ENCODE measurements at regions not wholly inside any gene's neighbourhood (a gene's known extent, or its start where the extent isn't known, plus 50 kb on each side); places are given as distances from the start of the nearest gene placed in this dataset.

DNA sequence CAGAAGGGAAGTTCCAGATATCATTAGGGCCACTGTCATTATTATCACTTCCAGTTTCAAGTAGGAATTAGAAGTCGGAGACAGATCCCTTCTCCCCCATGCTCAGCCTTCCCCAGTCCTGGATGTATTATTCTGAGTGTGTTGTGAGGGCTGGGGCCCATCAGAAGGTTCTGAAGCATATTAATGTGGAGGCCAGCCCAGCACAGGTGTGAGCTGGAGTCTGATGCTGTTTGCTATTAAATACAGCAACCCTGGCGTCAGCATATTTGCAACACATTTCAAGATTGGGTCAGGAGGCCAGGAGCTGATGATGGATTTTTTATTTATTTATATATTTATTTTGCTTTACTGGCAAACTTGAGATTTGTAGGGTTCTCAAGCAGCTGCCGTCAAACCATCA, 195.2 kb downstream of the NRP2 start:
- TF ChIP-seq, protein P1, sequence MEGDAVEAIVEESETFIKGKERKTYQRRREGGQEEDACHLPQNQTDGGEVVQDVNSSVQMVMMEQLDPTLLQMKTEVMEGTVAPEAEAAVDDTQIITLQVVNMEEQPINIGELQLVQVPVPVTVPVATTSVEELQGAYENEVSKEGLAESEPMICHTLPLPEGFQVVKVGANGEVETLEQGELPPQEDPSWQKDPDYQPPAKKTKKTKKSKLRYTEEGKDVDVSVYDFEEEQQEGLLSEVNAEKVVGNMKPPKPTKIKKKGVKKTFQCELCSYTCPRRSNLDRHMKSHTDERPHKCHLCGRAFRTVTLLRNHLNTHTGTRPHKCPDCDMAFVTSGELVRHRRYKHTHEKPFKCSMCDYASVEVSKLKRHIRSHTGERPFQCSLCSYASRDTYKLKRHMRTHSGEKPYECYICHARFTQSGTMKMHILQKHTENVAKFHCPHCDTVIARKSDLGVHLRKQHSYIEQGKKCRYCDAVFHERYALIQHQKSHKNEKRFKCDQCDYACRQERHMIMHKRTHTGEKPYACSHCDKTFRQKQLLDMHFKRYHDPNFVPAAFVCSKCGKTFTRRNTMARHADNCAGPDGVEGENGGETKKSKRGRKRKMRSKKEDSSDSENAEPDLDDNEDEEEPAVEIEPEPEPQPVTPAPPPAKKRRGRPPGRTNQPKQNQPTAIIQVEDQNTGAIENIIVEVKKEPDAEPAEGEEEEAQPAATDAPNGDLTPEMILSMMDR (IDR thresholded peaks at IDR 0.05), result no peak
- TF ChIP-seq POLR2A (IDR thresholded peaks at IDR 0.05), result no peak

Data from sigmoid colon (tissue), 3 donors.